DOHH2 (cell line): ENCODE measurements at regions not wholly inside any gene's neighbourhood (a gene's known extent, or its start where the extent isn't known, plus 50 kb on each side); places are given as distances from the start of the nearest gene placed in this dataset.

Experiments used
- EZH2phosphoT487 ChIP-seq: fragments of 200-600 bp; sonication (generic); IDR thresholded peaks from 2 replicates; pipeline ENCODE4 v1.6.1; 2017; ENCODE audit warnings: borderline replicate concordance, mild to moderate bottlenecking, antibody characterized with exemption, low read length, moderate library complexity, mixed read lengths
- TF ChIP-seq, protein P1 (sequence below): fragments of 200-600 bp; sonication (generic); IDR thresholded peaks from one replicate; pipeline ENCODE4 v1.5.1; 2014; ENCODE audit warnings: antibody characterized with exemption, mild to moderate bottlenecking, low read depth, low read length; ENCODE audit not compliant: poor library complexity, severe bottlenecking

DNA sequence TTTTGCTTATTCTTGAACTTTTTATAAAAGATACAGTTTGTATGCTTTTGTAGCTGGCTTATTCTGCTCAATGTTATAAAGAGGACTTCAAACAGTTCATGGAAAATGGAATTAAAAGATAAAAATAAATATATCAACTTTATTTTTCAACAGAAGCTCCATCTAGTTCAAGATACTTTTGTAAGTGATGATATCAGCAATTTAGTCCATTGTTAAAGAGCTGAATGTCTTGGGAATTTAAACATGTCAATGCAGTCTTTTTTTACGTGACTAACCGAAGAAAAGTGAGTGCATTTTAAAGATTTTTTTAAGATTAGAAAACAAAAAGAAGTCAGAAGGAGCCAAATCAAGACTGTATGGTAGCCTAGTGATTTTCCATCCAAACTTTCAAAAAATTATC, 85.4 kb upstream of the CHST9 start:
- TF ChIP-seq, protein P1, sequence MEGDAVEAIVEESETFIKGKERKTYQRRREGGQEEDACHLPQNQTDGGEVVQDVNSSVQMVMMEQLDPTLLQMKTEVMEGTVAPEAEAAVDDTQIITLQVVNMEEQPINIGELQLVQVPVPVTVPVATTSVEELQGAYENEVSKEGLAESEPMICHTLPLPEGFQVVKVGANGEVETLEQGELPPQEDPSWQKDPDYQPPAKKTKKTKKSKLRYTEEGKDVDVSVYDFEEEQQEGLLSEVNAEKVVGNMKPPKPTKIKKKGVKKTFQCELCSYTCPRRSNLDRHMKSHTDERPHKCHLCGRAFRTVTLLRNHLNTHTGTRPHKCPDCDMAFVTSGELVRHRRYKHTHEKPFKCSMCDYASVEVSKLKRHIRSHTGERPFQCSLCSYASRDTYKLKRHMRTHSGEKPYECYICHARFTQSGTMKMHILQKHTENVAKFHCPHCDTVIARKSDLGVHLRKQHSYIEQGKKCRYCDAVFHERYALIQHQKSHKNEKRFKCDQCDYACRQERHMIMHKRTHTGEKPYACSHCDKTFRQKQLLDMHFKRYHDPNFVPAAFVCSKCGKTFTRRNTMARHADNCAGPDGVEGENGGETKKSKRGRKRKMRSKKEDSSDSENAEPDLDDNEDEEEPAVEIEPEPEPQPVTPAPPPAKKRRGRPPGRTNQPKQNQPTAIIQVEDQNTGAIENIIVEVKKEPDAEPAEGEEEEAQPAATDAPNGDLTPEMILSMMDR: no peak
- TF ChIP-seq EZH2phosphoT487: no peak
